ENCODE measurements at regions not wholly inside any gene's neighbourhood (a gene's known extent, or its start where the extent isn't known, plus 50 kb on each side); places are given as distances from the start of the nearest gene placed in this dataset.
A peak's percentile ranks its signal among the peaks of the same experiment; 100 is the strongest.

DNA sequence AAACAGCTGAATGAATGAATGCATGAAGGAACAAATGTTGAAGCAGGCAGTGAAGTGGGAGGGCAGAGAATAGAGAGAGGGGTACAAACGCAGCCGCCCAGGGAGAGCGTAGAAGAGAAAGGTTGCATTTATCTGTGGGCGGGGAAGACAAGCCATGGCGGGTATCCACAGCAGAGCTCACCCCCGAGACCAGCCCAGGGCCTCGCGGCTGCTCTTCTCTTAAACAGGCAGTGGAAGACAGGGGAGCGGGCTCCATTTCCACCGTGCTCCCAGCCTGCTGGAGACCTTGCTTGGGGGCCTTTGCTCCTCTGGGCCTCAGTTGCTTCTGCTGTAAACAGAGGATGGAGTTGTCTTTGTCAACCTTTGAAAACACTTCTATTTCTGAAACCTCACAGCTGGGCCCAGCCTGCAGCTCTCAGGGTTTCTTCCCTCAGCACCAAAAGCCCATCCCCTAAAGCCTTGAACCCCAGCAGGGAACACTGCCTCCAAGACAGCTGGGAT lies 259.5 kb downstream of the UACA start:
- WGBS (ENCODE audit: insufficient coverage, insufficient replicate concordance, low lambda C conversion rate, missing lambda C conversion rate), result 8% methylated on average over 10 of the region's 10 CpGs
- peak overlapping the region; percentile 71 for H3K9ac ChIP-seq (ENCODE audit: control insufficient read depth, insufficient read depth, low read length)
- peak overlapping the region; percentile 8; the same call in 1 of the 2 replicates for H3K4me3 ChIP-seq
- peaks cover 50% of the 10 kb centered on the region for H3K4me1 ChIP-seq (ENCODE audit: control insufficient read depth, insufficient read depth, low read length)
- ChIA-PET RAD21 (ENCODE audit: unreplicated experiment) (interaction anchor here (1.0 to 2.9 kb wide), 9 partner anchors 11 to 408 kb away, joined by 3 to 42 read pairs (median 10); no protein-coding TSS in a partner anchor), CTCF (interaction anchor here (0.6 to 4.1 kb wide), 12 partner anchors 9 to 1019 kb away, joined by 3 to 39 read pairs (median 4); partner anchors contain the start of gene TLE3), SMC1A (ENCODE audit: uncharacterized antibody, unreplicated experiment) (interaction anchor here (0.8 to 6.7 kb wide), 6 partner anchors 8 to 836 kb away, joined by 3 to 40 read pairs (median 8); no protein-coding TSS in a partner anchor), POLR2A (interaction anchor here (0.5 to 3.0 kb wide), 3 partner anchors 11 to 455 kb away, joined by 3 to 17 read pairs (median 3); no protein-coding TSS in a partner anchor)
- DNase-seq (ENCODE audit: low read depth, low spot score) (no peak), FAIRE-seq (peak; percentile 54), ATAC-seq (peak; percentile 12)
- no peaks in the 10 kb centered on the region for H3K27me3 ChIP-seq (replicated peaks in 1 of 2; ENCODE audit: control insufficient read depth in 2 of 2, insufficient read depth in 2 of 2, low read length in 1 of 2)
- TF ChIP-seq, protein P1, sequence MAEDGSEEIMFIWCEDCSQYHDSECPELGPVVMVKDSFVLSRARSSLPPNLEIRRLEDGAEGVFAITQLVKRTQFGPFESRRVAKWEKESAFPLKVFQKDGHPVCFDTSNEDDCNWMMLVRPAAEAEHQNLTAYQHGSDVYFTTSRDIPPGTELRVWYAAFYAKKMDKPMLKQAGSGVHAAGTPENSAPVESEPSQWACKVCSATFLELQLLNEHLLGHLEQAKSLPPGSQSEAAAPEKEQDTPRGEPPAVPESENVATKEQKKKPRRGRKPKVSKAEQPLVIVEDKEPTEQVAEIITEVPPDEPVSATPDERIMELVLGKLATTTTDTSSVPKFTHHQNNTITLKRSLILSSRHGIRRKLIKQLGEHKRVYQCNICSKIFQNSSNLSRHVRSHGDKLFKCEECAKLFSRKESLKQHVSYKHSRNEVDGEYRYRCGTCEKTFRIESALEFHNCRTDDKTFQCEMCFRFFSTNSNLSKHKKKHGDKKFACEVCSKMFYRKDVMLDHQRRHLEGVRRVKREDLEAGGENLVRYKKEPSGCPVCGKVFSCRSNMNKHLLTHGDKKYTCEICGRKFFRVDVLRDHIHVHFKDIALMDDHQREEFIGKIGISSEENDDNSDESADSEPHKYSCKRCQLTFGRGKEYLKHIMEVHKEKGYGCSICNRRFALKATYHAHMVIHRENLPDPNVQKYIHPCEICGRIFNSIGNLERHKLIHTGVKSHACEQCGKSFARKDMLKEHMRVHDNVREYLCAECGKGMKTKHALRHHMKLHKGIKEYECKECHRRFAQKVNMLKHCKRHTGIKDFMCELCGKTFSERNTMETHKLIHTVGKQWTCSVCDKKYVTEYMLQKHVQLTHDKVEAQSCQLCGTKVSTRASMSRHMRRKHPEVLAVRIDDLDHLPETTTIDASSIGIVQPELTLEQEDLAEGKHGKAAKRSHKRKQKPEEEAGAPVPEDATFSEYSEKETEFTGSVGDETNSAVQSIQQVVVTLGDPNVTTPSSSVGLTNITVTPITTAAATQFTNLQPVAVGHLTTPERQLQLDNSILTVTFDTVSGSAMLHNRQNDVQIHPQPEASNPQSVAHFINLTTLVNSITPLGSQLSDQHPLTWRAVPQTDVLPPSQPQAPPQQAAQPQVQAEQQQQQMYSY (CRISPR knock-in tag; IDR thresholded peaks at IDR 0.05), result no peak
- 0 out of 4 replicates have a peak, but pooled peaks of 1 of the 2 experiments have one; percentile 7 for TF ChIP-seq ETV6 (conservative IDR thresholded peaks at IDR 0.05 in 1 of 2, IDR thresholded peaks at IDR 0.05 in 1 of 2; ENCODE audit: borderline replicate concordance in 1 of 2, low read depth in 1 of 2)
- TF ChIP-seq ZNF24 (IDR thresholded peaks at IDR 0.05), result peak; percentile 60
- H4K20me1 ChIP-seq (ENCODE audit: control insufficient read depth, insufficient read depth), result no peaks in the 10 kb centered on the region
- H3K36me3 ChIP-seq (ENCODE audit: control insufficient read depth in 2 of 2, insufficient read depth in 2 of 2, low read length in 1 of 2), result no peaks in the 10 kb centered on the region
- no peaks in the 10 kb centered on the region for H3K79me2 ChIP-seq (ENCODE audit: control insufficient read depth, insufficient read depth, low read length)
- BruUV-seq (replicated peaks), result no TSS peak
- in situ Hi-C loops (cut with MboI) (no loop called here), intact Hi-C loops (cut with micrococcal nuclease; ENCODE audit: unreplicated experiment) (loop anchor here (1.0 kb wide), 1 partner anchor 12 kb away; no protein-coding TSS in a partner anchor)
- peak overlapping the region; percentile 91 for H3K27ac ChIP-seq (ENCODE audit: control insufficient read depth, insufficient read depth)
- H3K4me2 ChIP-seq (ENCODE audit: control insufficient read depth, insufficient read depth), result peak overlapping the region; percentile 82
- peak overlapping the region; percentile 76; the same call in 1 of the 2 replicates for H2AFZ ChIP-seq (ENCODE audit: control insufficient read depth, low read depth, low read length)
- H3K9me3 ChIP-seq (replicated peaks; ENCODE audit: control insufficient read depth, insufficient read depth, low read length), result no peaks in the 10 kb centered on the region; the same call in 1 of the 3 replicates
